Keratinocyte (primary cell): ENCODE measurements at regions not wholly inside any gene's neighbourhood (a gene's known extent, or its start where the extent isn't known, plus 50 kb on each side); places are given as distances from the start of the nearest gene placed in this dataset.

Experiments
- DNase-seq: peaks from one replicate; pipeline ENCODE4 v3.0.0-alpha.2; 2011; ENCODE audit warnings: low read depth, missing footprints, low spot score
- FAIRE-seq: peaks from 2 replicates; lab custom pipeline; 2011; peaks lifted over from hg19 to GRCh38; lab: Jason Lieb, UNC
- H2AFZ ChIP-seq: 2 replicates; pipeline ENCODE4 v1.6.0; 2012; ENCODE audit warnings: low read length, control low read depth, inconsistent platforms; ENCODE audit not compliant: control insufficient read depth
- H3K27ac ChIP-seq: 2 replicates; pipeline ENCODE4 v1.5.1; 2011; ENCODE audit warnings: low read length; ENCODE audit not compliant: control insufficient read depth, insufficient read depth
- H3K27me3 ChIP-seq: 3 replicates; pipeline ENCODE4 v1.6.0; 2011; ENCODE audit warnings: low read length; ENCODE audit not compliant: control insufficient read depth, insufficient read depth; ENCODE audit errors: extremely low read depth
- H3K36me3 ChIP-seq, 2 experiments: 2 replicates in 1 of 2; 3 replicates in 1 of 2; pipeline ENCODE4 v1.5.1; 2011; ENCODE audit warnings: low read length in 2 of 2, mild to moderate bottlenecking in 1 of 2; ENCODE audit not compliant: control insufficient read depth in 2 of 2, insufficient read depth in 2 of 2; ENCODE audit errors: extremely low read depth in 1 of 2
- H3K4me1 ChIP-seq: 3 replicates; pipeline ENCODE4 v1.5.1; 2011; ENCODE audit warnings: low read length; ENCODE audit not compliant: control insufficient read depth, insufficient read depth; ENCODE audit errors: extremely low read depth
- H3K4me2 ChIP-seq: 3 replicates; pipeline ENCODE4 v1.6.0; 2011; ENCODE audit warnings: low read depth, low read length; ENCODE audit not compliant: control insufficient read depth, insufficient read depth; ENCODE audit errors: extremely low read depth
- H3K4me3 ChIP-seq, 3 experiments: fragments of 200-600 bp in 1 of 3; sonication (generic) in 1 of 3; 2 replicates in 2 of 3; 3 replicates in 1 of 3; pipeline ENCODE4 v1.5.1; 2011 to 2016; ENCODE audit warnings: low read length in 3 of 3, mild to moderate bottlenecking in 3 of 3, control low read depth in 2 of 3, inconsistent platforms in 1 of 3, low read depth in 1 of 3, mixed read lengths in 1 of 3, mixed run types in 1 of 3, moderate library complexity in 1 of 3; ENCODE audit not compliant: control insufficient read depth in 2 of 3, insufficient read depth in 2 of 3; ENCODE audit errors: extremely low read depth in 1 of 3
- H3K79me2 ChIP-seq: 2 replicates; pipeline ENCODE4 v1.6.0; 2012; ENCODE audit warnings: low read length; ENCODE audit not compliant: control insufficient read depth, insufficient read depth
- H3K9ac ChIP-seq: 3 replicates; pipeline ENCODE4 v1.6.0; 2011; ENCODE audit warnings: low read length; ENCODE audit not compliant: control insufficient read depth, insufficient read depth; ENCODE audit errors: extremely low read depth
- H3K9me1 ChIP-seq: 3 replicates; pipeline ENCODE4 v1.6.0; 2011; ENCODE audit warnings: low read length; ENCODE audit not compliant: control insufficient read depth, insufficient read depth; ENCODE audit errors: extremely low read depth
- H3K9me3 ChIP-seq: 2 replicates; pipeline ENCODE4 v1.5.1; 2012; ENCODE audit warnings: low read depth, low read length; ENCODE audit not compliant: control insufficient read depth
- H4K20me1 ChIP-seq: 3 replicates; pipeline ENCODE4 v1.6.0; 2011; ENCODE audit warnings: low read length; ENCODE audit not compliant: control insufficient read depth, insufficient read depth; ENCODE audit errors: extremely low read depth
- EZH2 ChIP-seq: IDR thresholded peaks from one replicate; pipeline ENCODE4 v1.6.1; 2012; ENCODE audit warnings: inconsistent platforms, mild to moderate bottlenecking, low read length, moderate library complexity
- dilution Hi-C: fragments of 300-500 bp; cut with MboI; formaldehyde crosslinking; loops from one replicate; pipeline ENCODE4 v1.7.0; 2020; ENCODE audit warnings: low sequenced_read_pairs; ENCODE audit not compliant: extremely low pct_ligation_motif_present
- TF ChIP-seq, protein P1 (sequence below), 3 experiments: IDR thresholded peaks in 1 of 3; conservative IDR thresholded peaks in 1 of 3; optimal IDR thresholded peaks in 1 of 3; 2 replicates in 2 of 3; 3 replicates in 1 of 3; pipeline versions ENCODE3 to v1.5.1; 2011; ENCODE audit warnings: low read length in 3 of 3, mild to moderate bottlenecking in 3 of 3, moderate library complexity in 2 of 3, control low read depth in 1 of 3, inconsistent platforms in 1 of 3; ENCODE audit not compliant: insufficient read depth in 2 of 3; ENCODE audit errors: extremely low read depth in 1 of 3

DNA sequence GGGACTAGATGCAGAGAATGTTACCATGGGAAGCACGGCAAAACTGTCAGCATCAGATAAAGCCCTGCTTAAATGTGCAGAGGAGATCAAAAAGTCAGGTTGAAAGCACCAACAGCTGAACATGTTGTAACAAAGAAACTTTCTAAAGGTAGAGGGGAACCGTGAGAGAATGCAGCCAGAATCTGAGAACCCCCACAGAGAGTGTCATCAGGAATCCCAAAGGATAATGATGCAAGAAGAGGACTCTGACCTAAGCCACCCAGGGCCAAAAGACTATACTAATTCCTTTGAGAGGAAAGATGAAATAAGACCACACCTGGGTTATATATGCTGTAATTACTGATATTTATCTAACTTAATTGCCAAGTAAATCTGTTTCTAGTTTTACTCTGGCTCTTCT lies 116.6 kb downstream of the PCSK1 start:
- no peaks in the 10 kb centered on the region for H4K20me1 ChIP-seq
- H3K9me3 ChIP-seq, result no peaks in the 10 kb centered on the region
- no peak for TF ChIP-seq EZH2
- TF ChIP-seq, protein P1, sequence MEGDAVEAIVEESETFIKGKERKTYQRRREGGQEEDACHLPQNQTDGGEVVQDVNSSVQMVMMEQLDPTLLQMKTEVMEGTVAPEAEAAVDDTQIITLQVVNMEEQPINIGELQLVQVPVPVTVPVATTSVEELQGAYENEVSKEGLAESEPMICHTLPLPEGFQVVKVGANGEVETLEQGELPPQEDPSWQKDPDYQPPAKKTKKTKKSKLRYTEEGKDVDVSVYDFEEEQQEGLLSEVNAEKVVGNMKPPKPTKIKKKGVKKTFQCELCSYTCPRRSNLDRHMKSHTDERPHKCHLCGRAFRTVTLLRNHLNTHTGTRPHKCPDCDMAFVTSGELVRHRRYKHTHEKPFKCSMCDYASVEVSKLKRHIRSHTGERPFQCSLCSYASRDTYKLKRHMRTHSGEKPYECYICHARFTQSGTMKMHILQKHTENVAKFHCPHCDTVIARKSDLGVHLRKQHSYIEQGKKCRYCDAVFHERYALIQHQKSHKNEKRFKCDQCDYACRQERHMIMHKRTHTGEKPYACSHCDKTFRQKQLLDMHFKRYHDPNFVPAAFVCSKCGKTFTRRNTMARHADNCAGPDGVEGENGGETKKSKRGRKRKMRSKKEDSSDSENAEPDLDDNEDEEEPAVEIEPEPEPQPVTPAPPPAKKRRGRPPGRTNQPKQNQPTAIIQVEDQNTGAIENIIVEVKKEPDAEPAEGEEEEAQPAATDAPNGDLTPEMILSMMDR (optimal IDR thresholded peaks at IDR 0.05 in 1 of 3, IDR thresholded peaks at IDR 0.05 in 1 of 3, conservative IDR thresholded peaks at IDR 0.05 in 1 of 3; ENCODE audit: extremely low read depth in 1 of 3, insufficient read depth in 2 of 3, low read length in 3 of 3), result no peak
- no peaks in the 10 kb centered on the region for H3K27me3 ChIP-seq
- dilution Hi-C loops, result no loop called here
- no peaks in the 10 kb centered on the region for H3K9me1 ChIP-seq
- H3K36me3 ChIP-seq, result peaks cover 0 to 1% of the 10 kb centered on the region in 2 experiments
- H3K79me2 ChIP-seq, result no peaks in the 10 kb centered on the region
- peak overlapping the region; percentile 3 for H2AFZ ChIP-seq
- H3K9ac ChIP-seq, result no peak overlapping the region
- FAIRE-seq (no peak), DNase-seq (no peak)
- peaks cover 17% of the 10 kb centered on the region for H3K4me1 ChIP-seq
- no peak overlapping the region for H3K27ac ChIP-seq
- H3K4me3 ChIP-seq, result no peak overlapping the region
- no peak overlapping the region for H3K4me2 ChIP-seq

DNA sequence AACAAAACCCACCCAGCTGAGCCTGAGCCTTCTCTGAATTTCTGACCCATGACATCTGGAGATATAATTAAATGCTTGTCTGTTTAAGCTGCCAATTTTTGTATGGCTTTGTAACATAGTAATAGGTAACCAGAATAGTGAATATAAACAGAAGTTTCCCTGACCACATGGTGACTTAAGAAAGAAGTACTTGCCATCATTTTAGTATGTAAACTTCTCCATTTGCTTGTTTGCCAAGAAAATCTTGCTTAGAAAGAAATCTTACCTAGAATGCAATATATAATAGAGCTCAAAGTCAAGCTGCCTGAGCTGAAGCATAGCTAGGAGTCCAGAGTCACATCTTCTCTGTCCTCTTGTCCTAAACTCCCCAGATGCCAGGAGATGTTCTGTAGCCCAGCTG lies 117.0 kb downstream of the PCSK1 start:
- Histone ChIP-seq H3K79me2 (no peaks in the 10 kb centered on the region), H4K20me1 (no peaks in the 10 kb centered on the region), H2AFZ (peak overlapping the region; percentile 3), H3K27me3 (no peaks in the 10 kb centered on the region), H3K4me1 (peaks cover 12% of the 10 kb centered on the region), H3K4me2 (no peak overlapping the region), H3K9me3 (no peaks in the 10 kb centered on the region), H3K36me3 (peaks cover 0 to 1% of the 10 kb centered on the region in 2 experiments), H3K27ac (no peak overlapping the region), H3K9me1 (no peaks in the 10 kb centered on the region), H3K9ac (no peak overlapping the region), H3K4me3 (no peak overlapping the region)
- no peak for DNase-seq
- no peak for FAIRE-seq
- TF ChIP-seq, protein P1 (optimal IDR thresholded peaks at IDR 0.05 in 1 of 3, IDR thresholded peaks at IDR 0.05 in 1 of 3, conservative IDR thresholded peaks at IDR 0.05 in 1 of 3; ENCODE audit: extremely low read depth in 1 of 3, insufficient read depth in 2 of 3, low read length in 3 of 3), result no peak
- no peak for TF ChIP-seq EZH2
- dilution Hi-C loops, result no loop called here
